HS-5 (cell line): ENCODE measurements at regions not wholly inside any gene's neighbourhood (a gene's known extent, or its start where the extent isn't known, plus 50 kb on each side); places are given as distances from the start of the nearest gene placed in this dataset.
"Not testable (repeated sequence)": the region's sequence is repeated elsewhere in the genome, so short reads cannot be mapped to it uniquely, and the experiment has no call there.

Source experiments
- DNase-seq: peaks from one replicate; pipeline ENCODE4 v3.0.0-alpha.2; 2012; ENCODE audit warnings: low read depth

- no peak for DNase-seq
Observed at GRCh38 chr14:100421756-100422470, 98.8 kb downstream of the SLC25A47 start.

DNA sequence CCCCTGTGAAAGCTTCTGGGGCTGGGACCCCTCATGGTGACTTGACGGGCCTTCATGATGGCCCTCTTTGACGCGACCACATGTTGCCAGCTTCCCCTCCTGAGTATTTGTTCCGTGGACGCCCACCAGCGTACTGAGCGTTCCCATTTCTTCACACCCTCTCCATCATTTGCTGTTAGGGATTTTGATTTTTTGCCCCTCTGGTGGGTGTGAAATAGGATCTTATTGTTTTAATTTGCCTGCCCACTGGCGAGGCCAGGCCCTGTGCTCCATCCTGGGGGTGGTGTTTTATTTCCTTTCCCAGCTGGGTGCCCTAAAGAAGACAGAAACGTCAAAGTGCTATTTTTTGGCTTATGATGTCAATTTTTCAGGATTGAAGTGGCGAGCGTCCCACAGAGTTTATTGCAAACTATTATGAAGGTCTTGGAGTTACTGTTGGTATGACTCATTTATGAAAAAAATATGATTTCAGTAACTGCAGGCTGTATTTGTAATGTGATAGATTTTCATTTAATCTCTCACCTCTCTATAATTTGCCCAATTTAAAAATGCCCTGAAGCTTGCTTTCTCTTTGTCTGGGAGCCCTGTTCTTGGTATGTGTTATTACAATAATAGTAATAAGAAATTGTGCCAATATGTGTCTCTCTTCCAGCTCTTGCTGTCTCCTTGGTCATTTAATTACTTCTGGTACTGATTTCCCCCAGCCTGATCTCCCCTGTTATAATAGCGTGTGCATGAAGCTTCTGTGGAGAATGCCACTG, 99.6 kb downstream of the SLC25A47 start:
- no peak for DNase-seq

GRCh38 chr14:100423317-100424010, 100.3 kb downstream of the SLC25A47 start:
- DNase-seq, result no peak

DNA sequence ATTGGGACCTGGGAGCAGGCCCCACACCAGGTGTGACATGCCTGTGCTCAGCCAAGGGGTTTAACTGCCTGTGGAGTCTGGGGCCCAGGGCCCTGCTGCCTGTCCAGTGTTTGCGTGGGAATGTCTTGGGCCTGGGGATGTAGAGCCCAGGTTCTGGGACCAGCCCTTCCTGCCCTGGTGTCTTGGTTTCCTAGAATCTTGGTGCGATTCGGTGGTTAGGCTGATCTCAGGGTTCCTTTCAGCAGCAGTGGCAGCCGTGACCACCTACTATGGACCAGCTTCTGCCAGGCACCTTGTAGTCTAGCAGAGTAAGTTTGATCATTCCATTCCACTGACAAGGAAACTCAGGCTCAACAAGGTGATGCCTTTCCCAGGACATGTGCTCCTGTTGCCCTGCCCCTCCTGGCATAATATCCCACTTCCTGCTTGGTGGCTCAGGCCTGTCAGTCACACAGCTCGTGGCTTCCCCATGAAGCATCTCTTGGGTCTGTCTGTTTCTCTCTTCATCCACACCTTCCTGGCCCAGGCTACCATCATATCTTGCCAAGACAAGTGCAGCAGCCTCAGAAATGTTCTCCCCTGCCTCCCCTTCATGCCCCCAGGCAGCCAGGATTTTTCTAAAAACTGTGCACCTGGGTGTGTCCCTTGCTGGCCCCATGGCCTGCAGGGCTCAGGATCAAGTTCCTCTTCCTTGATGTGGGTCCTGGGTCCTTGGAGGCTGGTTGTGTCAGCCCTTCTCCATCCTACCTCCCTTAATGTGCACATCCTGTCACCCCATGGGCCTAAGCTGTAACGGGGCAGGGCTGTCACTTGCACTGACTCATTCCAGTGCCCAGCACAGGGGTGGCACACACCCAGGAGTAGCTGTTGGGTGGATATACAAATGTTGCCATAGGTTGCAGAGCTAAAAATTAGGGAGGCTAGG, 101.6 kb downstream of the SLC25A47 start:
- DNase-seq, result no peak

DNA sequence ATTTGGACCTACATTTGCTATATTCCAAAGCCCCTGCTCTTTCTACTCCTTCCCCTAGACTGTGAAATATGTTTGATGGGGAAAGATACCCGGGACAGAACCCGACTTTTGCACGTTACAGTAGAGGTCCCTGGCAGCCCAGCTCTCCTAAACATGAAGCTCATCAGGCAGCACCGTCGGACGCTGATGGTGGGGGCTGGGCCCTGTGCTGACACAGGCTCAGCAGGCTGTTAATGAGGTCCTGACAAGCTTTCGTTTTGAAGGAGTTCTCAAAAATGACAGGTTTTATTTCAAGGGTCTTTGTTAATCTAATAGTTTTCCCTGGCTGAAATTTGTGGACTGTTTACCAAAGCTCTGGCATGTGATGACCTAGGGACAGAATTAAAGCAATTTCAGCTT, 102.3 kb downstream of the SLC25A47 start:
- DNase-seq, result no peak

DNA sequence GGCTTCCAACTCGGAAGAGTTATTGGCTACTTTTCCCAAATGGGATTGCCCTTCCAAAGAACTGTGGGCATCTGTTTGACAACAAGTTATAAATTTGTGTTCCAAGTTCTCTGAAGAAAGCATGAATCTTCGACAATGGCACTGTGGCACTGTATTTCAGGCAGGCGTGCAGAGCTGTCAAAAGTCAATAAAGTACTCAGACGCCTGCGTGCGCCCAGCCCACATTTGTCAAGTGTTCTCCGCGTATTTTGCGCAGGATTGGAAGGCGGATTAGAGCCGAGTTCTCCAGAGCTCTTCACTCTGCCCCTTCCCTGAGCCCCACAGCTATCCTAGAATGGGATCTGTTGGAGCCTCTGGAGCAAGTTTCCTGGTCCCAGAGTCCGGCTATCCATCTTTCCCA, 103.2 kb downstream of the SLC25A47 start:
- no peak for DNase-seq

DNA sequence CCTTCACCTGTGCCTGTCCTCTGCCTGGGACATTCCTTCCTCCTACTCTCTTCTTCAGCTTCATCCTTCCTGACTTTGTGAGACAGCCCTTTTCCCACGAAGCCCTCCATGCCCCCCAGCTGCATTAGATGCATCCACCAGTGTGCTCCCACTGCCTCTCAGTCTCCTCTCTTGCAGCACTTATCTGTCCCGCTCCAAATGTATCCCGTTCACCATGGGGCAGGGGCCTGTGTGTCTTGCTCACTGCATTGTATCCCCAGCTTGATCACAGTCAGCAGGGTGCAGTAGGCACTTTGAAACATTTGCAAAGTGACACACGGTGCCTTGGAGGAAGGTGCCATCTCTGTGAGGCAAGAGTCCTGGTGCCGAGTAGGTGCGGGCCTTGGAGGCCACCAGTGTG, 104.0 kb downstream of the SLC25A47 start:
- DNase-seq, result no peak

DNA sequence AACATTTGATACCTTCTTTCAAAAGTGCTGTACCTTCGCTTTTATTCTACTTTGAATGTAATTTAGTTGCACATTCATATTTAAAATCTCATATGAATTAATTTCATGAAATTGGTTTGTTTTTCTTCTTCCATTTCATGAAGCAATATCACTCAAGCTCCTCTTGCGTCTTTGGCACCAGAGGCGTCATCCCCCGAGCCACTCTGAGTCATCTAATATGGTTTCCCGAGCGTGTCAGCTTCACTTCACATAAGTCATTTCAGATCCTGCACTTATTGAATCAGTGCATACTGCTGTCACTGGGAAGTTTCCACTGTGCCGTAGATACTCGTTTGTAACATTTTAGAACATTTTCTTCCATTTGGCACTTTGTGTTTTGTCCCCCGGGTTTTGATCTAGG, 105.6 kb downstream of the SLC25A47 start:
- DNase-seq, result no peak

DNA sequence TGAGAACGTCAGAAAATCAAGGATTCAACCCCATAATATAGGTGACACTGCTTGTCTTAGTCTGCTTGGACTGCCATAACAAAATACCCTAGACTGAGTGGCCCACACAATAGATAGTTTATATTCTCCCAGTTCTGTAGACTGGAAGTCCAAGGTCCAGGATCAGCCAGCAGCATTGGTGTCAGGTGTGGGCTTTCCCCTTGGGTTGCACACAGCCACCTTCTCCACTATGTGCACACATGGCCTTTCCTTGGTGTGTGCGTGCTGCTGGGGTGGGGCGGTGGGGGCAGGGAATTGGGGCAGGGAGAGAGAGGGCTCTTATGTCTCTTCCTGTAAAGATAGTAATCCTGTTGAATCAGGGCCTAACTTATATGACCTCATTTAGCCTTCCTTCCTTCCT, 106.4 kb downstream of the SLC25A47 start:
- no peak for DNase-seq

DNA sequence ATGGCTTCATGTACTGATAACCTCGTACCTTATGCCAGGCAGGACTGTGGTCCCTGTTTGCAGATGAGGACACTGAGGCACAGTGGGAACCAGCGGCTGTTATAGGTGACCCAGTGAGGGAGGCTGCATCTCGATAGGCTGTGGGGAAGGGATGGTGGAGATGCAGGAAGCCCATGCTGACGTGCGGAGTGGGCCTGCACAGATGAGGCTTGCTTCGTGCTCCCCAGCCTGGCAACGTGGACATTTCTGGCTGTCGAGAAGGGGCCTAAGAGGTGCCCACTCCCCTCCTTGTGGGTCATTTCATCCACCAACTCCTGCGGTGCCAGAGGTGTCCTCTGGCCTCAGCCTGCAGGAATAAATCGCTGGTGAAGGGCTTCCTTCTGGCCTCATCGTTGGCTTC, 107.4 kb downstream of the SLC25A47 start:
- no peak for DNase-seq

GRCh38 chr14:100431461-100431860, 108.3 kb downstream of the SLC25A47 start:
- DNase-seq, result not testable (repeated sequence)

DNA sequence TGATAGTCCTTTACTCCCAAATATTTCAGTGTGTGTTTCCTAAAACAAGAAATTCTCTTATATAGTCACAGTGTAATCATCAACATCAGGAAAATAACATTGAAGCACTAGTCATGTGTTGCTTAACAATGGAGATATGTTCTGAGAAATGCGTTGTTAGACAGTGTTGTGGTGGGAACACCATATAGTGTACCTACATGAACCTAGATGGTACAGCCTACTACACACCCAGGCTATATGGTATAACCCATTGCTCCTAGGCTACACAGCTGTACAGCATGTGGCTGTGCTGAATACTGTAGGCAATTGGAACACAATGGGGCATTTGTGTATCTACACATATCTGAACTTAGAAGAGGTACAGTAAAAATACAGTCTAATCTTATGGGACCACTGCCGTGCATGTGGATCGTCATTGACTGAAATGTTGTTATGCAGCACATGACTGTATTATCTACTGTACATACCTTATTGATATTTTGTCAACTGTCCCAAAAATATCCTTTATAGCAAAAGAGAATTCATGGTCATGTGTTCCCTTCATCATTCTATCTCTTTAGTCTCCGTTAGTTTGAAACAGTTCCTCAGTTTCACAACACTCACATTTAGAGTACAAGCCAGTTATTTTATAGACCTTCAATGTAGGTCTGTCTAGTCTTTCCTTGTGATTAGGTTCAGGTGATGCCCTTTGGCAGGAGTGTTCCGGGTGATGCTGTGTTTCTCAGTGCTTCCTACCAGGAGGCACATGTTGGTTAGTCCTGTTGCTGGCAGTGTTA, 109.7 kb downstream of the SLC25A47 start:
- DNase-seq, result no peak

DNA sequence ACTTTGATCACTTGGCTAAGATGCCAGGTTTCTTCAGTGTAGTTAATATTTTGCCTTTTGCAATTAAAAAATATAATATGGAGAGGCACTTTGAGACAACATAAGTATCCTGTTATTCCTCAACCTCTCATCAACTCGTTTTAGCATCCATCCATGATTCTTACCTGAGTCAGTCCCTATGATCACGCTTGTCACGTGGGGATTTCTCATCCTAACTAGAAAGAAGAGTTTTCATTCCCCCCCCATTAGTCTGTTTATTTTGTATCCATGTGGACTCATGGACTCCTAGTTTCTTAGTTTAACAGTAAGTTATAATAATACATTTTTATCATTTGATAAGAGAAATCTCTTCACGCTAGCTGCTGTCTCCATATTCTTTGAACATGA, 110.3 kb downstream of the SLC25A47 start:
- DNase-seq, result no peak

GRCh38 chr14:100434033-100434601, 111.0 kb downstream of the SLC25A47 start:
- DNase-seq, result no peak

DNA sequence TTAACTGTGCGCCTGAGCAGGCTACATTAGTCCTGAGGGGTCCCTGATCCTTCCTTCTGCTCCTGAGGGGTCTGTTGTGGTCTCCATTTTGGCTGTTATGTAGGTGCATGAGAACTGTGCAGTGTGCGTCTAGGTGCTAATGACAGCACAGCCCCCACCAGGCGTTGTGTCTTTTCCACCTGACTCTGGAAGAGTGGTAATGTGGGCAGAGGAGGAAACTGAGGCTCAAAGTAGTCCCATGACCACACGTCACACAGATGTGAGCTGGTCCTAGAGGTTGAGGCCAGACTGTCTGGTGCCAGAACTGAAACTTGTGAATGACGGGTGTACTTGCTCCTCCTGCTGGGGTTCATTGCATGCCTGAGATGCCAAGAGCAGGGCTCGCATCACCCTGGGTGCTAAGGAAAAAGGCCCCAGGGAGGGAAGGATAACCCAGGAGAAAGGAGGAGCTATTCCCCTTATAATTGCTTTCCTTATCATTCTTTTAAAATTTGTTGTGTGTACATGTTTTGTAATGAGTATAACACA, 111.8 kb downstream of the SLC25A47 start:
- DNase-seq, result no peak

- DNase-seq, result no peak
Observed at GRCh38 chr14:100435459-100435858, 112.3 kb downstream of the SLC25A47 start.

GRCh38 chr14:100436745-100437406, 113.7 kb downstream of the SLC25A47 start:
- DNase-seq, result no peak

- no peak for DNase-seq
Observed at GRCh38 chr14:100438271-100438670, 115.1 kb downstream of the SLC25A47 start.

GRCh38 chr14:100438678-100439592, 115.8 kb downstream of the SLC25A47 start:
- DNase-seq, result peak; percentile 62
